ENCODE measurements at regions not wholly inside any gene's neighbourhood (a gene's known extent, or its start where the extent isn't known, plus 50 kb on each side); places are given as distances from the start of the nearest gene placed in this dataset.

DNA sequence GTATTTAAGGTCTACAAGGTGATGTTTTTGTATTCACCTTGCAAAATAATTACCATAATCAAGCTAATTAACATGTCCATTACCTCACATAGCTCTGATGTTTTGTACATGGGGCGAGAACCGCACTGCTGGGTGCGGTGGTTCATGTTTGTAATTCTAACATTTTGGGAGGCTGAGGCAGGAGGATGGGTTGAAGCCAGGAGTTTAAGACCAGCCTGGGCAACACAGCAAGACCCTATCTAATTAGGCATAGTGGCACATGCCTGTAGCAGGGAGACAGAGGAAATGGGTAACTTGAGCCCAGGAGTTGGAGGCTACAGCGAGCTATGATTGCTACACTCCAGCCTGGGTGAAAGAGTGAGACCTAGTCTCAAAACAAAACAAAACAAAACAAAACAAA lies 248.2 kb upstream of the NSMCE3 start:
- TF ChIP-seq POLR2A (IDR thresholded peaks at IDR 0.05; ENCODE audit: low read depth) (no peak), POLR2AphosphoS5 (IDR thresholded peaks at IDR 0.05) (no peak), EP300 (IDR thresholded peaks at IDR 0.05) (no peak)
- TF ChIP-seq, protein P1, sequence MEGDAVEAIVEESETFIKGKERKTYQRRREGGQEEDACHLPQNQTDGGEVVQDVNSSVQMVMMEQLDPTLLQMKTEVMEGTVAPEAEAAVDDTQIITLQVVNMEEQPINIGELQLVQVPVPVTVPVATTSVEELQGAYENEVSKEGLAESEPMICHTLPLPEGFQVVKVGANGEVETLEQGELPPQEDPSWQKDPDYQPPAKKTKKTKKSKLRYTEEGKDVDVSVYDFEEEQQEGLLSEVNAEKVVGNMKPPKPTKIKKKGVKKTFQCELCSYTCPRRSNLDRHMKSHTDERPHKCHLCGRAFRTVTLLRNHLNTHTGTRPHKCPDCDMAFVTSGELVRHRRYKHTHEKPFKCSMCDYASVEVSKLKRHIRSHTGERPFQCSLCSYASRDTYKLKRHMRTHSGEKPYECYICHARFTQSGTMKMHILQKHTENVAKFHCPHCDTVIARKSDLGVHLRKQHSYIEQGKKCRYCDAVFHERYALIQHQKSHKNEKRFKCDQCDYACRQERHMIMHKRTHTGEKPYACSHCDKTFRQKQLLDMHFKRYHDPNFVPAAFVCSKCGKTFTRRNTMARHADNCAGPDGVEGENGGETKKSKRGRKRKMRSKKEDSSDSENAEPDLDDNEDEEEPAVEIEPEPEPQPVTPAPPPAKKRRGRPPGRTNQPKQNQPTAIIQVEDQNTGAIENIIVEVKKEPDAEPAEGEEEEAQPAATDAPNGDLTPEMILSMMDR (IDR thresholded peaks at IDR 0.05), result no peak
